ENCODE measurements at regions not wholly inside any gene's neighbourhood (a gene's known extent, or its start where the extent isn't known, plus 50 kb on each side); places are given as distances from the start of the nearest gene placed in this dataset.

GRCh38 chr7:25946181-25946580 lies 205.8 kb upstream of the NFE2L3 start:
- TF ChIP-seq, protein P1, sequence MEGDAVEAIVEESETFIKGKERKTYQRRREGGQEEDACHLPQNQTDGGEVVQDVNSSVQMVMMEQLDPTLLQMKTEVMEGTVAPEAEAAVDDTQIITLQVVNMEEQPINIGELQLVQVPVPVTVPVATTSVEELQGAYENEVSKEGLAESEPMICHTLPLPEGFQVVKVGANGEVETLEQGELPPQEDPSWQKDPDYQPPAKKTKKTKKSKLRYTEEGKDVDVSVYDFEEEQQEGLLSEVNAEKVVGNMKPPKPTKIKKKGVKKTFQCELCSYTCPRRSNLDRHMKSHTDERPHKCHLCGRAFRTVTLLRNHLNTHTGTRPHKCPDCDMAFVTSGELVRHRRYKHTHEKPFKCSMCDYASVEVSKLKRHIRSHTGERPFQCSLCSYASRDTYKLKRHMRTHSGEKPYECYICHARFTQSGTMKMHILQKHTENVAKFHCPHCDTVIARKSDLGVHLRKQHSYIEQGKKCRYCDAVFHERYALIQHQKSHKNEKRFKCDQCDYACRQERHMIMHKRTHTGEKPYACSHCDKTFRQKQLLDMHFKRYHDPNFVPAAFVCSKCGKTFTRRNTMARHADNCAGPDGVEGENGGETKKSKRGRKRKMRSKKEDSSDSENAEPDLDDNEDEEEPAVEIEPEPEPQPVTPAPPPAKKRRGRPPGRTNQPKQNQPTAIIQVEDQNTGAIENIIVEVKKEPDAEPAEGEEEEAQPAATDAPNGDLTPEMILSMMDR (IDR thresholded peaks at IDR 0.05) = no peak
- no peak for TF ChIP-seq POLR2A (IDR thresholded peaks at IDR 0.05)

All from Peyer's patch (tissue), 4 donors.